Cardiac septum (tissue), 1 donor: ENCODE measurements at regions not wholly inside any gene's neighbourhood (a gene's known extent, or its start where the extent isn't known, plus 50 kb on each side); places are given as distances from the start of the nearest gene placed in this dataset.

Experiments
- DNase-seq: peaks from one replicate; pipeline ENCODE4 v3.0.0-alpha.2; 2020; ENCODE audit warnings: low spot score
- intact Hi-C: fragments of 100-400 bp; cut with DNase I; formaldehyde crosslinking; loops from one replicate; pipeline ENCODE4 v1.14.0; 2022
- donor health status: DM: no; HTN: no; CAD: no.

GRCh38 chr17:6232732-6233101, 162.5 kb downstream of the WSCD1 start:
- intact Hi-C loops: no loop called here
- no peak for DNase-seq

- intact Hi-C loops: no loop called here
- no peak for DNase-seq
Measured at GRCh38 chr17:6231886-6232731, 161.9 kb downstream of the WSCD1 start.

- intact Hi-C loops: no loop called here
- no peak for DNase-seq
Measured at GRCh38 chr17:6231465-6231864, 161.3 kb downstream of the WSCD1 start.

- DNase-seq: no peak
- intact Hi-C loops: no loop called here
Measured at GRCh38 chr17:6218333-6218732, 148.2 kb downstream of the WSCD1 start.

- intact Hi-C loops: no loop called here
- DNase-seq: no peak
Measured at GRCh38 chr17:6215071-6216035, 145.2 kb downstream of the WSCD1 start.

- intact Hi-C loops: no loop called here
- no peak for DNase-seq
Measured at GRCh38 chr17:6213859-6214258, 143.7 kb downstream of the WSCD1 start.

- intact Hi-C loops: no loop called here
- DNase-seq: no peak
Measured at GRCh38 chr17:6212766-6213165, 142.6 kb downstream of the WSCD1 start.

- no peak for DNase-seq
- intact Hi-C loops: no loop called here
Measured at GRCh38 chr17:6209829-6210228, 139.7 kb downstream of the WSCD1 start.

- intact Hi-C loops: no loop called here
- no peak for DNase-seq
Measured at GRCh38 chr17:6208608-6209180, 138.5 kb downstream of the WSCD1 start.

GRCh38 chr17:6205525-6205924, 135.3 kb downstream of the WSCD1 start:
- no peak for DNase-seq
- intact Hi-C loops: no loop called here

- DNase-seq: no peak
- intact Hi-C loops: no loop called here
Measured at GRCh38 chr17:6205033-6205432, 134.9 kb downstream of the WSCD1 start.

- DNase-seq: no peak
- intact Hi-C loops: no loop called here
Measured at GRCh38 chr17:6204203-6204722, 134.1 kb downstream of the WSCD1 start.

- DNase-seq: no peak
- intact Hi-C loops: no loop called here
Measured at GRCh38 chr17:6196355-6196754, 126.2 kb downstream of the WSCD1 start.

- intact Hi-C loops: no loop called here
- no peak for DNase-seq
Measured at GRCh38 chr17:6195123-6195522, 124.9 kb downstream of the WSCD1 start.

- intact Hi-C loops: no loop called here
- DNase-seq: no peak
Measured at GRCh38 chr17:6191405-6192324, 121.5 kb downstream of the WSCD1 start.

- no peak for DNase-seq
- intact Hi-C loops: no loop called here
Measured at GRCh38 chr17:6187836-6188235, 117.7 kb downstream of the WSCD1 start.

GRCh38 chr17:6186998-6187397, 116.8 kb downstream of the WSCD1 start:
- intact Hi-C loops: no loop called here
- DNase-seq: no peak

GRCh38 chr17:6184508-6184907, 114.3 kb downstream of the WSCD1 start:
- no peak for DNase-seq
- intact Hi-C loops: no loop called here

- DNase-seq: no peak
- intact Hi-C loops: no loop called here
Measured at GRCh38 chr17:6179017-6179416, 108.8 kb downstream of the WSCD1 start.
